WTC11 (cell line): ENCODE measurements at regions not wholly inside any gene's neighbourhood (a gene's known extent, or its start where the extent isn't known, plus 50 kb on each side); places are given as distances from the start of the nearest gene placed in this dataset.
A peak's percentile ranks its signal among the peaks of the same experiment; 100 is the strongest.

Experiments used
- ATAC-seq: fragments of 200-7000 bp; cut with Tn5 transposase; 2 replicates; pipeline ENCODE4 v1.10.0; 2021; ENCODE audit warnings: mild to moderate bottlenecking, moderate library complexity
- CTCF ChIA-PET: fragments of 300-600 bp; sonication (Branson Sonifier 250); formaldehyde crosslinking; loops from one replicate; lab custom pipeline; 2021; ENCODE audit warnings: antibody characterized with exemption; lab: Charles Lee
- POLR2A ChIA-PET: fragments of 350-600 bp; sonication (Branson Sonifier 250); formaldehyde crosslinking; loops from one replicate; lab custom pipeline; 2021; ENCODE audit warnings: antibody characterized with exemption; lab: Charles Lee
- DNase-seq: peaks from one replicate; pipeline ENCODE4 v3.0.0; 2021; ENCODE audit warnings: low spot score
- H3K27ac Mint-ChIP-seq: 2 replicates; pipeline ENCODE4 v1.8.0; 2021; ENCODE audit warnings: mixed read lengths
- H3K27me3 Mint-ChIP-seq: 2 replicates; pipeline ENCODE4 v1.8.0; 2021; ENCODE audit warnings: low read depth, mild to moderate bottlenecking, moderate library complexity, mixed read lengths
- H3K36me3 Mint-ChIP-seq: 2 replicates; pipeline ENCODE4 v1.8.0; 2021; ENCODE audit warnings: mixed read lengths
- H3K4me1 Mint-ChIP-seq: 2 replicates; pipeline ENCODE4 v1.8.0; 2022; ENCODE audit warnings: mixed read lengths
- H3K4me3 Mint-ChIP-seq: 2 replicates; pipeline ENCODE4 v1.8.0; 2021; ENCODE audit warnings: mild to moderate bottlenecking, moderate library complexity, mixed read lengths
- H3K9me3 Mint-ChIP-seq: 2 replicates; pipeline ENCODE4 v1.8.0; 2021; ENCODE audit warnings: mixed read lengths
- CBFB ChIP-seq: sonication (generic); formaldehyde crosslinking; IDR thresholded peaks from 2 replicates; pipeline ENCODE4 v1.8.1; 2022; ENCODE audit warnings: mild to moderate bottlenecking, low read depth, missing genetic modification reagents
- CTCF ChIP-seq: fragments of 200-600 bp; IDR thresholded peaks from 2 replicates; pipeline ENCODE4 v1.8.0; 2022; ENCODE audit warnings: antibody characterized with exemption
- ETV6 ChIP-seq: sonication (generic); formaldehyde crosslinking; IDR thresholded peaks from 2 replicates; pipeline ENCODE4 v1.8.1; 2022; ENCODE audit warnings: mild to moderate bottlenecking, missing genetic modification reagents
- FOXP1 ChIP-seq: sonication (generic); formaldehyde crosslinking; IDR thresholded peaks from 2 replicates; pipeline ENCODE4 v1.8.0; 2022; ENCODE audit warnings: missing genetic modification reagents, mild to moderate bottlenecking, moderate library complexity, borderline replicate concordance
- GTF2I ChIP-seq: fragments of 250-450 bp; sonication (Bioruptor Pico); conservative IDR thresholded peaks from 2 replicates; pipeline ENCODE4 v1.4.0; 2021; ENCODE audit warnings: mild to moderate bottlenecking
- HMGXB4 ChIP-seq: sonication (generic); formaldehyde crosslinking; IDR thresholded peaks from 2 replicates; pipeline ENCODE4 v1.8.1; 2023; ENCODE audit warnings: mild to moderate bottlenecking, moderate library complexity, missing genetic modification reagents
- JUN ChIP-seq: sonication (generic); formaldehyde crosslinking; IDR thresholded peaks from 2 replicates; pipeline ENCODE4 v1.8.0; 2023; ENCODE audit warnings: mild to moderate bottlenecking, missing genetic modification reagents
- KAT7 ChIP-seq: sonication (generic); formaldehyde crosslinking; IDR thresholded peaks from 2 replicates; pipeline ENCODE4 v1.8.1; 2023; ENCODE audit warnings: missing genetic modification reagents, mild to moderate bottlenecking, borderline replicate concordance
- MAX ChIP-seq: sonication (generic); formaldehyde crosslinking; IDR thresholded peaks from 2 replicates; pipeline ENCODE4 v1.8.0; 2022; ENCODE audit warnings: mild to moderate bottlenecking, missing genetic modification reagents
- MYBL2 ChIP-seq: sonication (generic); formaldehyde crosslinking; IDR thresholded peaks from 2 replicates; pipeline ENCODE4 v1.8.1; 2023; ENCODE audit warnings: mild to moderate bottlenecking, moderate library complexity, missing genetic modification reagents
- NFE2L1 ChIP-seq: sonication (generic); formaldehyde crosslinking; IDR thresholded peaks from 2 replicates; pipeline ENCODE4 v1.8.1; 2023; ENCODE audit warnings: missing genetic modification reagents
- SP1 ChIP-seq: sonication (generic); formaldehyde crosslinking; conservative IDR thresholded peaks from 2 replicates; pipeline ENCODE4 v1.8.1; 2022; ENCODE audit warnings: missing genetic modification reagents
- TEAD1 ChIP-seq: sonication (generic); formaldehyde crosslinking; IDR thresholded peaks from 2 replicates; pipeline ENCODE4 v1.8.0; 2022; ENCODE audit warnings: mild to moderate bottlenecking, missing genetic modification reagents
- TP53 ChIP-seq: sonication (generic); formaldehyde crosslinking; IDR thresholded peaks from 2 replicates; pipeline ENCODE4 v1.8.1; 2023; ENCODE audit warnings: mild to moderate bottlenecking, missing genetic modification reagents
- ZBTB21 ChIP-seq: sonication (generic); formaldehyde crosslinking; IDR thresholded peaks from 2 replicates; pipeline ENCODE4 v1.8.1; 2023; ENCODE audit warnings: mild to moderate bottlenecking, missing genetic modification reagents, borderline replicate concordance
- ZNF219 ChIP-seq: sonication (generic); formaldehyde crosslinking; IDR thresholded peaks from 2 replicates; pipeline ENCODE4 v1.8.0; 2023; ENCODE audit warnings: missing genetic modification reagents, mild to moderate bottlenecking, borderline replicate concordance
- ZNF416 ChIP-seq: fragments of 250-450 bp; sonication (Bioruptor Pico); IDR thresholded peaks from 2 replicates; pipeline ENCODE4 v1.9.0; 2021; ENCODE audit warnings: mild to moderate bottlenecking, inconsistent platforms
- TF ChIP-seq, protein P1 (sequence below): sonication (generic); formaldehyde crosslinking; IDR thresholded peaks from 2 replicates; pipeline ENCODE4 v1.8.1; 2022; ENCODE audit warnings: mild to moderate bottlenecking, moderate library complexity, missing genetic modification reagents
- TF ChIP-seq, protein P2 (sequence below): fragments of 250-450 bp; sonication (Bioruptor Pico); IDR thresholded peaks from 2 replicates; pipeline ENCODE4 v2.1.2; 2022; ENCODE audit warnings: mild to moderate bottlenecking, moderate library complexity
- TF ChIP-seq, protein P3 (sequence below): sonication (generic); formaldehyde crosslinking; IDR thresholded peaks from 2 replicates; pipeline ENCODE4 v1.8.1; 2022; ENCODE audit warnings: mild to moderate bottlenecking, missing genetic modification reagents, moderate library complexity, borderline replicate concordance
- TF ChIP-seq, protein P4 (sequence below): sonication (generic); formaldehyde crosslinking; IDR thresholded peaks from 2 replicates; pipeline ENCODE4 v1.8.1; 2023; ENCODE audit warnings: mild to moderate bottlenecking, missing genetic modification reagents, moderate library complexity

- Mint-ChIP-seq H3K36me3 (no peaks in the 10 kb centered on the region), H3K27ac (no peak overlapping the region), H3K9me3 (peaks cover 10% of the 10 kb centered on the region), H3K4me1 (peaks cover 2% of the 10 kb centered on the region), H3K27me3 (peaks cover 24% of the 10 kb centered on the region), H3K4me3 (no peak overlapping the region; the same call in 1 of the 2 replicates)
- DNase-seq: peak; percentile 92
- TF ChIP-seq, protein P1, sequence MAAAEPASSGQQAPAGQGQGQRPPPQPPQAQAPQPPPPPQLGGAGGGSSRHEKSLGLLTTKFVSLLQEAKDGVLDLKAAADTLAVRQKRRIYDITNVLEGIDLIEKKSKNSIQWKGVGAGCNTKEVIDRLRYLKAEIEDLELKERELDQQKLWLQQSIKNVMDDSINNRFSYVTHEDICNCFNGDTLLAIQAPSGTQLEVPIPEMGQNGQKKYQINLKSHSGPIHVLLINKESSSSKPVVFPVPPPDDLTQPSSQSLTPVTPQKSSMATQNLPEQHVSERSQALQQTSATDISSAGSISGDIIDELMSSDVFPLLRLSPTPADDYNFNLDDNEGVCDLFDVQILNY (CRISPR knock-in tag): peak; percentile 74; the same call in 1 of the 2 replicates
- TF ChIP-seq, protein P2, sequence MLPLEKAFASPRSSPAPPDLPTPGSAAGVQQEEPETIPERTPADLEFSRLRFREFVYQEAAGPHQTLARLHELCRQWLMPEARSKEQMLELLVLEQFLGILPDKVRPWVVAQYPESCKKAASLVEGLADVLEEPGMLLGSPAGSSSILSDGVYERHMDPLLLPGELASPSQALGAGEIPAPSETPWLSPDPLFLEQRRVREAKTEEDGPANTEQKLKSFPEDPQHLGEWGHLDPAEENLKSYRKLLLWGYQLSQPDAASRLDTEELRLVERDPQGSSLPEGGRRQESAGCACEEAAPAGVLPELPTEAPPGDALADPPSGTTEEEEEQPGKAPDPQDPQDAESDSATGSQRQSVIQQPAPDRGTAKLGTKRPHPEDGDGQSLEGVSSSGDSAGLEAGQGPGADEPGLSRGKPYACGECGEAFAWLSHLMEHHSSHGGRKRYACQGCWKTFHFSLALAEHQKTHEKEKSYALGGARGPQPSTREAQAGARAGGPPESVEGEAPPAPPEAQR: no peak
- 0 out of 2 replicates have a peak, but pooled peaks have one; percentile 63 for TF ChIP-seq TP53 (CRISPR knock-in tag)
- 0 out of 2 replicates have a peak, but pooled peaks have one; percentile 21 for TF ChIP-seq MYBL2
- peak; percentile 73 for TF ChIP-seq SP1 (CRISPR knock-in tag)
- no peak for TF ChIP-seq ZNF416 (CRISPR knock-in tag)
- peak; percentile 92 for TF ChIP-seq MAX (CRISPR knock-in tag)
- TF ChIP-seq, protein P3, sequence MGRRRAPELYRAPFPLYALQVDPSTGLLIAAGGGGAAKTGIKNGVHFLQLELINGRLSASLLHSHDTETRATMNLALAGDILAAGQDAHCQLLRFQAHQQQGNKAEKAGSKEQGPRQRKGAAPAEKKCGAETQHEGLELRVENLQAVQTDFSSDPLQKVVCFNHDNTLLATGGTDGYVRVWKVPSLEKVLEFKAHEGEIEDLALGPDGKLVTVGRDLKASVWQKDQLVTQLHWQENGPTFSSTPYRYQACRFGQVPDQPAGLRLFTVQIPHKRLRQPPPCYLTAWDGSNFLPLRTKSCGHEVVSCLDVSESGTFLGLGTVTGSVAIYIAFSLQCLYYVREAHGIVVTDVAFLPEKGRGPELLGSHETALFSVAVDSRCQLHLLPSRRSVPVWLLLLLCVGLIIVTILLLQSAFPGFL (CRISPR knock-in tag): no peak
- TF ChIP-seq JUN (CRISPR knock-in tag): no peak
- peak; percentile 100 for TF ChIP-seq CTCF
- TF ChIP-seq KAT7 (CRISPR knock-in tag): peak; percentile 44; the same call in 1 of the 2 replicates
- TF ChIP-seq GTF2I (CRISPR knock-in tag): no peak
- TF ChIP-seq ZBTB21 (CRISPR knock-in tag): peak; percentile 39; the same call in 1 of the 2 replicates
- 0 out of 2 replicates have a peak, but pooled peaks have one; percentile 46 for TF ChIP-seq CBFB (CRISPR knock-in tag)
- peak; percentile 53; the same call in 1 of the 2 replicates for TF ChIP-seq TEAD1 (CRISPR knock-in tag)
- TF ChIP-seq ETV6: 0 out of 2 replicates have a peak, but pooled peaks have one; percentile 57
- TF ChIP-seq, protein P4, sequence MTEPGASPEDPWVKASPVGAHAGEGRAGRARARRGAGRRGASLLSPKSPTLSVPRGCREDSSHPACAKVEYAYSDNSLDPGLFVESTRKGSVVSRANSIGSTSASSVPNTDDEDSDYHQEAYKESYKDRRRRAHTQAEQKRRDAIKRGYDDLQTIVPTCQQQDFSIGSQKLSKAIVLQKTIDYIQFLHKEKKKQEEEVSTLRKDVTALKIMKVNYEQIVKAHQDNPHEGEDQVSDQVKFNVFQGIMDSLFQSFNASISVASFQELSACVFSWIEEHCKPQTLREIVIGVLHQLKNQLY (CRISPR knock-in tag): 0 out of 2 replicates have a peak, but pooled peaks have one; percentile 54
- TF ChIP-seq HMGXB4 (CRISPR knock-in tag): peak; percentile 98
- peak; percentile 57; the same call in 1 of the 2 replicates for TF ChIP-seq FOXP1 (CRISPR knock-in tag)
- TF ChIP-seq ZNF219: no peak
- no peak for TF ChIP-seq NFE2L1
- ChIA-PET CTCF (interaction anchor here (0.5 to 6.1 kb wide), 24 partner anchors 10 to 404 kb away, joined by 3 to 207 read pairs (median 4); partner anchors contain the start of gene NOL6), POLR2A (no interaction called here)
- peak; percentile 78 for ATAC-seq
These were observed 73.5 kb upstream of the PRSS3 start for GRCh38 chr9:33721674-33722358.
